ENCODE measurements at regions not wholly inside any gene's neighbourhood (a gene's known extent, or its start where the extent isn't known, plus 50 kb on each side); places are given as distances from the start of the nearest gene placed in this dataset.

DNA sequence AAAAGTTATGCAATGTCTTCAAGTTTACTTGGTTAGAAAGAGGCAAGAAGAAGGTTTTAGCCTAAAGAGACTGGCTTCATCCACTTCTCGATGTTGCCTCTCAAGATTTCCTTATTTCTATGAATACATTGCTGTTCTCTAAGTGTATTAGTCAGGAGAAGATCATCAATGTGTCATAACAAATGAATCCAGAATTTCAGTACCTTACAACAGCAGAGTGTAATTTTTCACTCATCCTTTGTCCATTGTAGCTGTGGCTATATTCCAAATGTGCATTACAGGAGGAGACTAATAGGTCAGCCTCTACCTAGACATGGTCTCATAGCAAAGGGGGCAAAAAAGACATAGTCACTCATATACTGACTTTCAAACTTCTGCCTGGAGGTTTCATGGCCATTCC, 579.1 kb downstream of the PRKD1 start:
- Histone ChIP-seq H3K27ac (no peak overlapping the region), H3K27me3 (no peaks in the 10 kb centered on the region), H3K36me3 (no peaks in the 10 kb centered on the region), H3K4me1 (no peaks in the 10 kb centered on the region), H3K9me3 (no peaks in the 10 kb centered on the region), H3K4me3 (no peak overlapping the region)
- TF ChIP-seq POLR2AphosphoS5 (IDR thresholded peaks at IDR 0.05; ENCODE audit: insufficient read depth in 1 of 2, low read depth in 1 of 2), result no peak
- TF ChIP-seq POLR2A (IDR thresholded peaks at IDR 0.05), result no peak
- TF ChIP-seq, protein P1, sequence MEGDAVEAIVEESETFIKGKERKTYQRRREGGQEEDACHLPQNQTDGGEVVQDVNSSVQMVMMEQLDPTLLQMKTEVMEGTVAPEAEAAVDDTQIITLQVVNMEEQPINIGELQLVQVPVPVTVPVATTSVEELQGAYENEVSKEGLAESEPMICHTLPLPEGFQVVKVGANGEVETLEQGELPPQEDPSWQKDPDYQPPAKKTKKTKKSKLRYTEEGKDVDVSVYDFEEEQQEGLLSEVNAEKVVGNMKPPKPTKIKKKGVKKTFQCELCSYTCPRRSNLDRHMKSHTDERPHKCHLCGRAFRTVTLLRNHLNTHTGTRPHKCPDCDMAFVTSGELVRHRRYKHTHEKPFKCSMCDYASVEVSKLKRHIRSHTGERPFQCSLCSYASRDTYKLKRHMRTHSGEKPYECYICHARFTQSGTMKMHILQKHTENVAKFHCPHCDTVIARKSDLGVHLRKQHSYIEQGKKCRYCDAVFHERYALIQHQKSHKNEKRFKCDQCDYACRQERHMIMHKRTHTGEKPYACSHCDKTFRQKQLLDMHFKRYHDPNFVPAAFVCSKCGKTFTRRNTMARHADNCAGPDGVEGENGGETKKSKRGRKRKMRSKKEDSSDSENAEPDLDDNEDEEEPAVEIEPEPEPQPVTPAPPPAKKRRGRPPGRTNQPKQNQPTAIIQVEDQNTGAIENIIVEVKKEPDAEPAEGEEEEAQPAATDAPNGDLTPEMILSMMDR (IDR thresholded peaks at IDR 0.05), result no peak
- DNase-seq (ENCODE audit: extremely low spot score in 2 of 2), result no peak
- intact Hi-C loops (cut with DNase I), result loop anchor here (5.0 kb wide), 1 partner anchor 1756 kb away; no protein-coding TSS in a partner anchor

DNA sequence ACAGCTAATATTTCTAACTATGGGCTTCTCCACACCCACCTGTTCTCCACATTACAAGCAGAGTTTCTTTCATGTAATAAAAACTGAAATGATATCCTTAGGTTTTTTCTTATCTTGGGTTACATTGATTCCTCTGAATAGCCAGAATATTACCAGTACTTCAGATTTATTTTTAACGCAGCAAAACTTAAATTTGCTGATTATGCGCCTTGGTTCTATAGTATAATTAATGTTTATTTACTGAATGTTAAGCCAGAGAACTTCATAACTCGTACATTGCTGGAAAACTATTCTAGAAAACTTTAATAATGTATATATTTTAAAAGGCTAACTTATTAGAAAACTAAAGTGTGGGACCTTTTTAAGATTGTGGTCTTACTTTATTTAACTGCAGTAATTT, 577.2 kb downstream of the PRKD1 start:
- Histone ChIP-seq H3K9me3 (no peaks in the 10 kb centered on the region), H3K4me3 (no peak overlapping the region), H3K27me3 (no peaks in the 10 kb centered on the region), H3K27ac (no peak overlapping the region), H3K36me3 (no peaks in the 10 kb centered on the region), H3K4me1 (no peaks in the 10 kb centered on the region)
- TF ChIP-seq, protein P1 (IDR thresholded peaks at IDR 0.05), result no peak
- TF ChIP-seq POLR2A (IDR thresholded peaks at IDR 0.05) (no peak), POLR2AphosphoS5 (IDR thresholded peaks at IDR 0.05; ENCODE audit: insufficient read depth in 1 of 2, low read depth in 1 of 2) (no peak)
- DNase-seq (ENCODE audit: extremely low spot score in 2 of 2), result no peak
- intact Hi-C loops (cut with DNase I), result no loop called here

DNA sequence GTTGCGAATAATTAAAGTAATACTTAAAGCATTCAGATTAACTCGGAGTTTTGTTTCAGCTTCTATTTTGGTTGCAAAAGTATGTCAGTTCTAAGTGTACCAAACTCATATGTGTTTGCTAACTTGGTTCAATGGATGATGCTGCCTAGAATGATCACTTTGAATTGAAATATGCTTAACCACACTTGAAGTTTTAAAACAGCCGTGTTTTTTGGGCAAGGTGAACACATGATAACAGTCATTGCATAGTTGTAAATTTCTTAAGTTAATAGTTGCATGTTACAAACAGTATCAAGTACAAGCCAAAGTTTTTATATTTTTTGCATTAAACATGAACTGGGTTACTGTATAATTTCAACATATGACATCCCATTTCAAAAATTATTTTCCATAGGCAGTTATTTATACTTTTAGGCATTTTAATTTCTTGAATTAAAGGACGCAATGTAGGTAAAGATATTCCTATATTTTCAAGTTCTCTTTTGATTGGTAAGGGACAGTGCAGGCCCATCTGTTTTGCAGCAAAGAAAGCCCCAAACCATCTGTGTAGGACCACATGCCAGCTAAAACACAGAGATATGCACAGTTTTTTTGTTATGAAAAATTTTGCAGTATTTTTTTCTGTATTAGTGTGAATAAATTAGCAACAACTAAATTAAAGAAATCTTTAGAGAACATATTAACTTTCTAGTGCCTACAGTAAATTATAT, 575.5 kb downstream of the PRKD1 start:
- DNase-seq (ENCODE audit: extremely low spot score in 2 of 2), result no peak
- intact Hi-C loops (cut with DNase I), result no loop called here

DNA sequence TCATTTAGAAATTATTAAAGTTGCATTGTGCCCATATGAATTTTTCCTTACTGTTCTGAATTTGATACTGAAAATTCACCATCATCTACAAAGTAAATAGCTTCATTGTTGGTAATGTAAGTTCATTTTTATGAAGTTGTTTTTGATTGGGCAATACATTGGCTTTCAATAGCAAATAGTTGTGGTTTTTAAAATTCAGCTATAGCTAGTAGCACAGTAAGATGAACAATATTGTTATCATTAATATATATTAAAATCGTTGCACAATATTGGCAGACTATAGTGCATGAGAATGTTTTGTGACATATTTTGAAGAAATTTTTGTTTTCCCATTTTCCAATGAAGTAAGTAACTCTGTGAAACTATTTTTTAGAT, 575.0 kb downstream of the PRKD1 start:
- no peak for TF ChIP-seq POLR2A (IDR thresholded peaks at IDR 0.05)
- TF ChIP-seq POLR2AphosphoS5 (IDR thresholded peaks at IDR 0.05; ENCODE audit: insufficient read depth in 1 of 2, low read depth in 1 of 2), result no peak
- H3K36me3 ChIP-seq, result no peaks in the 10 kb centered on the region
- H3K4me1 ChIP-seq, result no peaks in the 10 kb centered on the region
- DNase-seq (ENCODE audit: extremely low spot score in 2 of 2), result no peak
- no peak overlapping the region for H3K4me3 ChIP-seq
- H3K27ac ChIP-seq, result no peak overlapping the region
- intact Hi-C loops (cut with DNase I), result no loop called here
- no peaks in the 10 kb centered on the region for H3K27me3 ChIP-seq
- H3K9me3 ChIP-seq, result no peaks in the 10 kb centered on the region

More for the DNA sequence above, 575.5 kb downstream of the PRKD1 start:
- Histone ChIP-seq H3K4me3 (no peak overlapping the region), H3K27me3 (no peaks in the 10 kb centered on the region), H3K36me3 (no peaks in the 10 kb centered on the region), H3K27ac (no peak overlapping the region), H3K9me3 (no peaks in the 10 kb centered on the region), H3K4me1 (no peaks in the 10 kb centered on the region)
- TF ChIP-seq POLR2A (IDR thresholded peaks at IDR 0.05), result no peak
- TF ChIP-seq, protein P1 (IDR thresholded peaks at IDR 0.05), result no peak
- no peak for TF ChIP-seq POLR2AphosphoS5 (IDR thresholded peaks at IDR 0.05; ENCODE audit: insufficient read depth in 1 of 2, low read depth in 1 of 2)

DNA sequence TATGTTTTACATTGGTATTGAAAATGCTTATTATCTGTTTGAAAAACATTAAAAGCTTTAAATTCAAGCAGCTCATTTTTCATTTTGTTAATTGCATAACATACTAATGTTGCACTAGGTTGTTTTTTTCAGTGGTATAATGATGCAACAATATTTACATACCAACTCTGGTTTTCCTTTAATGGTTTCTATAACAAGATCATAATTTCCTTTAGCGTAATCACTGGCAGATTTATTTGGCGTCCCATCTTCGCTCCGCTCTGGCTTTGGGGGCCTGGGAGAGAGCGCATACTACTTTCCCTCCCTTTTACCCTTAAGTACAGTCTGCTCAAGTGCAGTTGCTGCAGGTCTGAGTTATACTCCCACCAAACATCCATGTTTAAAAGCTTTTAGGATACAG, 574.1 kb downstream of the PRKD1 start:
- no peak for DNase-seq (ENCODE audit: extremely low spot score in 2 of 2)
- H3K36me3 ChIP-seq, result no peaks in the 10 kb centered on the region
- no peaks in the 10 kb centered on the region for H3K27me3 ChIP-seq
- H3K4me1 ChIP-seq, result no peaks in the 10 kb centered on the region
- no peaks in the 10 kb centered on the region for H3K9me3 ChIP-seq
- no peak overlapping the region for H3K4me3 ChIP-seq
- intact Hi-C loops (cut with DNase I), result no loop called here
- TF ChIP-seq POLR2A (IDR thresholded peaks at IDR 0.05) (no peak), POLR2AphosphoS5 (IDR thresholded peaks at IDR 0.05; ENCODE audit: insufficient read depth in 1 of 2, low read depth in 1 of 2) (no peak)
- TF ChIP-seq, protein P1 (IDR thresholded peaks at IDR 0.05), result no peak
- no peak overlapping the region for H3K27ac ChIP-seq
